K562 (cell line): ENCODE measurements at regions not wholly inside any gene's neighbourhood (a gene's known extent, or its start where the extent isn't known, plus 50 kb on each side); places are given as distances from the start of the nearest gene placed in this dataset.

Experiments used
- ATAC-seq: fragments of 200-7000 bp; cut with Tn5 transposase; 3 replicates; pipeline ENCODE4 v1.9.1; 2020; ENCODE audit warnings: moderate library complexity
- BruUV-seq: library from RNA; stranded (reverse); fragments of 400-500 nt; replicated peaks from 2 replicates; lab custom pipeline; 2021; lab: Mats Ljungman, UMichigan
- CTCF ChIA-PET: fragments of 300-600 bp; formaldehyde crosslinking; extraction: SDS; loops from one replicate; lab custom pipeline; 2021; ENCODE audit warnings: low intra/inter-chr PET ratio; lab: Yijun Ruan, JAX
- POLR2A ChIA-PET: fragments of 300-600, 350-650 bp; sonication (Branson Sonifier 250); formaldehyde crosslinking; extraction: SDS; loops from one replicate; lab custom pipeline; 2021; ENCODE audit warnings: antibody characterized with exemption, inconsistent platforms; lab: Yijun Ruan, JAX
- DNase-seq, 4 experiments: peaks; one replicate each; pipeline versions ENCODE4 v3.0.0 to v3.0.0-alpha.2; 2011 to 2018; ENCODE audit warnings: low spot score in 3 of 4, mixed read lengths in 3 of 4; ENCODE audit errors: extremely low read depth in 1 of 4
- FAIRE-seq: peaks from 2 replicates; lab custom pipeline; 2011; peaks lifted over from hg19 to GRCh38; lab: Jason Lieb, UNC
- H2AFZ ChIP-seq: 2 replicates; pipeline ENCODE4 v1.6.0; 2011; ENCODE audit warnings: low read depth, low read length, control low read depth, inconsistent platforms
- H3K27ac ChIP-seq: fragments of 200-600 bp; 3 replicates; pipeline ENCODE4 v1.8.0; 2011; ENCODE audit warnings: low read depth, mild to moderate bottlenecking, control low read depth, inconsistent platforms, low read length, moderate library complexity, mixed read lengths; ENCODE audit errors: extremely low read depth
- H3K27me3 ChIP-seq, 2 experiments: fragments of 300-600 bp in 1 of 2; 2 replicates in 1 of 2; 3 replicates in 1 of 2; pipeline versions ENCODE4 v1.6.0 to v1.8.0; 2011; ENCODE audit warnings: inconsistent platforms in 2 of 2, low read length in 2 of 2, mild to moderate bottlenecking in 1 of 2, mixed read lengths in 1 of 2, moderate library complexity in 1 of 2; ENCODE audit not compliant: control insufficient read depth in 2 of 2, insufficient read depth in 2 of 2
- H3K36me3 ChIP-seq: fragments of 300-600 bp; 3 replicates; pipeline ENCODE4 v1.8.0; 2011; ENCODE audit warnings: mild to moderate bottlenecking, low read length, inconsistent platforms; ENCODE audit not compliant: control insufficient read depth, insufficient read depth
- H3K4me1 ChIP-seq, 2 experiments: fragments of 200-600 bp in 1 of 2; replicated peaks in 1 of 2; 2 replicates in 1 of 2; 3 replicates in 1 of 2; pipeline versions ENCODE4 v1.5.1 to v1.8.0; 2011; ENCODE audit warnings: inconsistent platforms in 2 of 2, low read length in 2 of 2, mild to moderate bottlenecking in 1 of 2, mixed read lengths in 1 of 2, moderate library complexity in 1 of 2; ENCODE audit not compliant: control insufficient read depth in 2 of 2, insufficient read depth in 2 of 2
- H3K4me2 ChIP-seq: 2 replicates; pipeline ENCODE4 v1.6.1; 2011; ENCODE audit warnings: low read length, control low read depth, inconsistent platforms, mixed read lengths; ENCODE audit not compliant: insufficient read depth
- H3K4me3 ChIP-seq: fragments of 200-600 bp; sonication (generic), shearing (Covaris generic); 2 replicates; pipeline ENCODE4 v1.5.1; 2016; ENCODE audit warnings: control low read depth, inconsistent platforms
- H3K79me2 ChIP-seq: fragments of 200-600 bp; 3 replicates; pipeline ENCODE4 v1.8.0; 2011; ENCODE audit warnings: low read length, inconsistent platforms; ENCODE audit not compliant: control insufficient read depth, insufficient read depth
- H3K9ac ChIP-seq, 2 experiments: 2 replicates each; pipeline versions ENCODE4 v1.6.0 to v1.6.1; 2011; ENCODE audit warnings: low read depth in 2 of 2, low read length in 2 of 2, control low read depth in 1 of 2, inconsistent platforms in 1 of 2, mild to moderate bottlenecking in 1 of 2, mixed read lengths in 1 of 2; ENCODE audit not compliant: insufficient read depth in 1 of 2
- H3K9me1 ChIP-seq: one replicate; pipeline ENCODE4 v1.6.0; 2011; ENCODE audit warnings: inconsistent platforms, mild to moderate bottlenecking, low read length, moderate library complexity; ENCODE audit not compliant: control insufficient read depth, insufficient read depth
- H3K9me3 ChIP-seq: replicated peaks from 2 replicates; pipeline ENCODE4 v1.5.1; 2011; ENCODE audit warnings: low read depth, low read length, inconsistent platforms; ENCODE audit not compliant: control insufficient read depth, insufficient read depth
- H4K20me1 ChIP-seq: replicated peaks from 2 replicates; pipeline ENCODE4 v1.6.1; 2011; ENCODE audit warnings: low read length, inconsistent platforms, mixed read lengths; ENCODE audit not compliant: control insufficient read depth, insufficient read depth
- CXXC5 ChIP-seq: fragments of 250-450 bp; sonication (Bioruptor Pico); IDR thresholded peaks from 2 replicates; pipeline ENCODE4 v1.8.0; 2022; ENCODE audit warnings: inconsistent platforms, mild to moderate bottlenecking, moderate library complexity
- ERF ChIP-seq: fragments of 450-650 bp; formaldehyde crosslinking; IDR thresholded peaks from 2 replicates; pipeline ENCODE4 v1.4.0; 2020; ENCODE audit warnings: mild to moderate bottlenecking, mixed read lengths
- JUNB ChIP-seq: fragments of 450-650 bp; formaldehyde crosslinking; conservative IDR thresholded peaks from 2 replicates; pipeline ENCODE4 v1.4.0; 2020; ENCODE audit warnings: mild to moderate bottlenecking
- NCOA2 ChIP-seq, 2 experiments: fragments of 450-650 bp; IDR thresholded peaks; 2 replicates each; pipeline ENCODE4 v1.6.1; 2018; ENCODE audit warnings: mild to moderate bottlenecking in 2 of 2, moderate library complexity in 1 of 2; ENCODE audit not compliant: partially characterized antibody in 2 of 2
- POLR2B ChIP-seq: fragments of 450-650 bp; IDR thresholded peaks from 2 replicates; pipeline ENCODE4 v1.6.1; 2018; ENCODE audit warnings: low read depth; ENCODE audit not compliant: partially characterized antibody
- PRMT5 ChIP-seq: sonication (generic); formaldehyde crosslinking; IDR thresholded peaks from 2 replicates; pipeline ENCODE4 v1.5.0; 2020; ENCODE audit warnings: missing genetic modification reagents
- SNIP1 ChIP-seq: fragments of 450-650 bp; IDR thresholded peaks from 2 replicates; pipeline ENCODE4 v1.7.1; 2017; ENCODE audit warnings: low read depth, mild to moderate bottlenecking
- STAT5A ChIP-seq: IDR thresholded peaks from 2 replicates; pipeline ENCODE4 v1.6.1; 2012; ENCODE audit warnings: low read length, inconsistent platforms, borderline replicate concordance
- TAF15 ChIP-seq: fragments of 200-400 bp; formaldehyde crosslinking; IDR thresholded peaks from 2 replicates; pipeline ENCODE4 v1.6.1; 2017; ENCODE audit warnings: mild to moderate bottlenecking, low read depth, low read length, moderate library complexity
- TBP ChIP-seq: optimal IDR thresholded peaks from 2 replicates; pipeline ENCODE3; 2011; ENCODE audit warnings: low read depth, low read length, improper control_type of control experiment
- XRCC5 ChIP-seq: fragments of 200-400 bp; formaldehyde crosslinking; IDR thresholded peaks from 2 replicates; pipeline ENCODE4 v1.6.1; 2017; ENCODE audit warnings: low read depth, mild to moderate bottlenecking, low read length
- ZC3H8 ChIP-seq: fragments of 450-650 bp; IDR thresholded peaks from 2 replicates; pipeline ENCODE4 v1.6.1; 2017
- ZNF184 ChIP-seq: sonication (generic); formaldehyde crosslinking; IDR thresholded peaks from 2 replicates; pipeline ENCODE4 v1.5.0; 2020; ENCODE audit warnings: missing genetic modification reagents
- ZNF324 ChIP-seq: fragments of 250-450 bp; sonication (Bioruptor Pico); IDR thresholded peaks from 2 replicates; pipeline ENCODE4 v1.4.0; 2020; ENCODE audit warnings: mild to moderate bottlenecking
- WGBS: fragments of 100-300 bp; shearing (Covaris generic); methylation state at CpG from one replicate; pipeline ENCODE4 v1.1.6; 2016; ENCODE audit warnings: low coverage, mixed read lengths; ENCODE audit not compliant: insufficient coverage; ENCODE audit errors: missing lambda C conversion rate; 5-methylcytosine and 5-hydroxymethylcytosine counted together
- in situ Hi-C: fragments of 300-500 bp; cut with MboI; formaldehyde crosslinking; loops from 4 replicates; pipeline ENCODE4 v1.15.0; 2018; ENCODE audit warnings: inconsistent platforms, mixed read lengths
- intact Hi-C: fragments of 100-400 bp; cut with micrococcal nuclease; formaldehyde crosslinking; loops from 2 replicates; pipeline ENCODE4 v1.14.2; 2022
- TF ChIP-seq, protein P1 (sequence below): sonication (generic); formaldehyde crosslinking; IDR thresholded peaks from 2 replicates; pipeline ENCODE4 v1.8.0; 2022; ENCODE audit warnings: missing genetic modification reagents, mild to moderate bottlenecking, borderline replicate concordance
- TF ChIP-seq, protein P2 (sequence below): IDR thresholded peaks from 2 replicates; pipeline ENCODE4 v1.6.1; 2011; ENCODE audit warnings: borderline replicate concordance, low read depth, mild to moderate bottlenecking, moderate library complexity, low read length; ENCODE audit not compliant: insufficient read depth, poor library complexity, severe bottlenecking

DNA sequence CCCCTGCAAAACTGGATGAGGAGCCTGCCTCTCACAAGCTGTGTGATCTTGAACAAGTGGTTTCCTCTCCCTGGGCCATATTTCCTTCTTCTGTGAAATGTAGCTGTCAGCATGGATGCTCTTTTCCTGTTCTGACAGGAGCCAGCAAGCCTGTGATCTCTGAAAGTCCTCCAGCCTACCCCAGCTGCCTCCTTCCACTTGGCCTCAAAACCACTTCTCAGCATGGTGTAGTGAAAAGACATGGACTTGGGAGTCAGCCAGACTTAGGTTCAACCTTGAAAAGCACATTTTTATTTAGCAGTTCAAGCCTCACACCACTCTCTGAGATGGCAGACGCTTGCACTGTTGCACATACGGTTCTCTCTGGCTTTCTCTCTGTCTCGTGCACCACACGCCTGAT lies 292.9 kb upstream of the DUSP10 start:
- no peaks in the 10 kb centered on the region for H3K36me3 ChIP-seq
- no peaks in the 10 kb centered on the region for H3K27me3 ChIP-seq
- POLR2A ChIA-PET = no interaction called here
- 0% methylated on average over 4 of the region's 4 CpGs for WGBS
- BruUV-seq = no TSS peak
- H3K9ac ChIP-seq = no peak overlapping the region
- no peaks in the 10 kb centered on the region for H4K20me1 ChIP-seq
- no peak overlapping the region for H3K4me2 ChIP-seq
- intact Hi-C loops = no loop called here
- H3K4me3 ChIP-seq = no peak overlapping the region
- H2AFZ ChIP-seq = no peak overlapping the region
- ATAC-seq (no peak), DNase-seq (no peak), FAIRE-seq (no peak)
- H3K4me1 ChIP-seq = no peaks in the 10 kb centered on the region
- CTCF ChIA-PET = no interaction called here
- in situ Hi-C loops = no loop called here
- H3K9me3 ChIP-seq = no peaks in the 10 kb centered on the region
- no peaks in the 10 kb centered on the region for H3K9me1 ChIP-seq
- H3K79me2 ChIP-seq = no peaks in the 10 kb centered on the region
- no peak for TF ChIP-seq CXXC5
- TF ChIP-seq STAT5A = no peak
- TF ChIP-seq TAF15 = no peak
- TF ChIP-seq POLR2B = no peak
- no peak for TF ChIP-seq ZNF184 (CRISPR knock-in tag)
- no peak for TF ChIP-seq NCOA2 (IDR thresholded peaks at IDR 0.05; ENCODE audit: partially characterized antibody in 2 of 2)
- TF ChIP-seq, protein P1, sequence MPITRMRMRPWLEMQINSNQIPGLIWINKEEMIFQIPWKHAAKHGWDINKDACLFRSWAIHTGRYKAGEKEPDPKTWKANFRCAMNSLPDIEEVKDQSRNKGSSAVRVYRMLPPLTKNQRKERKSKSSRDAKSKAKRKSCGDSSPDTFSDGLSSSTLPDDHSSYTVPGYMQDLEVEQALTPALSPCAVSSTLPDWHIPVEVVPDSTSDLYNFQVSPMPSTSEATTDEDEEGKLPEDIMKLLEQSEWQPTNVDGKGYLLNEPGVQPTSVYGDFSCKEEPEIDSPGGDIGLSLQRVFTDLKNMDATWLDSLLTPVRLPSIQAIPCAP (CRISPR knock-in tag) = no peak
- TF ChIP-seq ERF (CRISPR knock-in tag) = no peak
- TF ChIP-seq, protein P2, sequence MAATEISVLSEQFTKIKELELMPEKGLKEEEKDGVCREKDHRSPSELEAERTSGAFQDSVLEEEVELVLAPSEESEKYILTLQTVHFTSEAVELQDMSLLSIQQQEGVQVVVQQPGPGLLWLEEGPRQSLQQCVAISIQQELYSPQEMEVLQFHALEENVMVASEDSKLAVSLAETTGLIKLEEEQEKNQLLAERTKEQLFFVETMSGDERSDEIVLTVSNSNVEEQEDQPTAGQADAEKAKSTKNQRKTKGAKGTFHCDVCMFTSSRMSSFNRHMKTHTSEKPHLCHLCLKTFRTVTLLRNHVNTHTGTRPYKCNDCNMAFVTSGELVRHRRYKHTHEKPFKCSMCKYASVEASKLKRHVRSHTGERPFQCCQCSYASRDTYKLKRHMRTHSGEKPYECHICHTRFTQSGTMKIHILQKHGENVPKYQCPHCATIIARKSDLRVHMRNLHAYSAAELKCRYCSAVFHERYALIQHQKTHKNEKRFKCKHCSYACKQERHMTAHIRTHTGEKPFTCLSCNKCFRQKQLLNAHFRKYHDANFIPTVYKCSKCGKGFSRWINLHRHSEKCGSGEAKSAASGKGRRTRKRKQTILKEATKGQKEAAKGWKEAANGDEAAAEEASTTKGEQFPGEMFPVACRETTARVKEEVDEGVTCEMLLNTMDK = no peak
- TF ChIP-seq SNIP1 = no peak
- no peak for TF ChIP-seq TBP
- no peak for TF ChIP-seq PRMT5 (CRISPR knock-in tag)
- no peak for TF ChIP-seq ZNF324 (CRISPR knock-in tag)
- TF ChIP-seq XRCC5 = no peak
- TF ChIP-seq ZC3H8 = no peak
- TF ChIP-seq JUNB (CRISPR knock-in tag) = no peak
- H3K27ac ChIP-seq = no peak overlapping the region
